ENCODE measurements at regions not wholly inside any gene's neighbourhood (a gene's known extent, or its start where the extent isn't known, plus 50 kb on each side); places are given as distances from the start of the nearest gene placed in this dataset.

DNA sequence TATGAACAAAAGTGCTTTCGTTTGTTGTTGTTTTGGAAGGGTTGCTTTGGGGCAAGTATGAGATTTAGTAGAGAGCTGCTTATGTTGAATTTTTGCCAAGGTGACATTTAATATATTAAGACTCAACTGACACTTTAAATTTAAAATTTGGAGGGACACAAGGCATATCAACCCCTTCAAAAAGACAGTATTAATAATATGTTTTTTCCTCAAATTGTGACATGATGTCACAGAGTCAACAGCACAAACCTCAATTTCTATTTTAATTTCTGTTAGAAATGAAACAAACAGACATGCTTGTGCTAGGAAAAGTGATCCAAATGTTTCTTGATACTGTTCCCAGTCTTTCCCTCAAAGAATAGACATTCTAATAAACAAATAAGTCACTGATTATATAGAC, 218.9 kb downstream of the CYRIA start:
- TF ChIP-seq, protein P1, sequence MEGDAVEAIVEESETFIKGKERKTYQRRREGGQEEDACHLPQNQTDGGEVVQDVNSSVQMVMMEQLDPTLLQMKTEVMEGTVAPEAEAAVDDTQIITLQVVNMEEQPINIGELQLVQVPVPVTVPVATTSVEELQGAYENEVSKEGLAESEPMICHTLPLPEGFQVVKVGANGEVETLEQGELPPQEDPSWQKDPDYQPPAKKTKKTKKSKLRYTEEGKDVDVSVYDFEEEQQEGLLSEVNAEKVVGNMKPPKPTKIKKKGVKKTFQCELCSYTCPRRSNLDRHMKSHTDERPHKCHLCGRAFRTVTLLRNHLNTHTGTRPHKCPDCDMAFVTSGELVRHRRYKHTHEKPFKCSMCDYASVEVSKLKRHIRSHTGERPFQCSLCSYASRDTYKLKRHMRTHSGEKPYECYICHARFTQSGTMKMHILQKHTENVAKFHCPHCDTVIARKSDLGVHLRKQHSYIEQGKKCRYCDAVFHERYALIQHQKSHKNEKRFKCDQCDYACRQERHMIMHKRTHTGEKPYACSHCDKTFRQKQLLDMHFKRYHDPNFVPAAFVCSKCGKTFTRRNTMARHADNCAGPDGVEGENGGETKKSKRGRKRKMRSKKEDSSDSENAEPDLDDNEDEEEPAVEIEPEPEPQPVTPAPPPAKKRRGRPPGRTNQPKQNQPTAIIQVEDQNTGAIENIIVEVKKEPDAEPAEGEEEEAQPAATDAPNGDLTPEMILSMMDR (IDR thresholded peaks at IDR 0.05 in 8 of 11, conservative IDR thresholded peaks at IDR 0.05 in 3 of 11) = no peak
- TF ChIP-seq POLR2AphosphoS5 (IDR thresholded peaks at IDR 0.05) = no peak
- TF ChIP-seq POLR2A (IDR thresholded peaks at IDR 0.05) = no peak
